B cell (primary cell): ENCODE measurements at regions not wholly inside any gene's neighbourhood (a gene's known extent, or its start where the extent isn't known, plus 50 kb on each side); places are given as distances from the start of the nearest gene placed in this dataset.

Experiments
- ATAC-seq: fragments of 200-7000 bp; cut with Tn5 transposase; one replicate; pipeline ENCODE4 v1.10.0; 2021; ENCODE audit warnings: low read depth, mild to moderate bottlenecking, moderate number of reproducible peaks, moderate library complexity
- CTCF ChIA-PET: fragments of 350-600 bp; sonication (Branson Sonifier 250); formaldehyde crosslinking; loops from one replicate; lab custom pipeline; 2021; ENCODE audit warnings: antibody characterized with exemption, inconsistent platforms; lab: Charles Lee
- POLR2A ChIA-PET: fragments of 350-600 bp; sonication (Branson Sonifier 250); formaldehyde crosslinking; loops from one replicate; lab custom pipeline; 2021; ENCODE audit warnings: antibody characterized with exemption; lab: Charles Lee
- DNase-seq: peaks from one replicate; pipeline ENCODE4 v3.0.0; 2013
- H2AFZ ChIP-seq: 2 replicates; pipeline ENCODE4 v1.6.1; 2012; ENCODE audit warnings: mild to moderate bottlenecking, low read depth, low read length; ENCODE audit not compliant: insufficient read depth, poor library complexity, severe bottlenecking
- H3K27ac ChIP-seq, 2 donors: 1 replicate in 1 of 2; 2 replicates in 1 of 2; pipeline ENCODE4 v1.5.1; 2012 to 2013; ENCODE audit warnings: low read length in 2 of 2, mild to moderate bottlenecking in 2 of 2, moderate library complexity in 1 of 2
- H3K27me3 ChIP-seq, 4 experiments: fragments of 200-600 bp in 1 of 4; sonication (generic) in 1 of 4; replicated peaks in 1 of 4; 1 replicate in 2 of 4; 2 replicates in 2 of 4; pipeline versions ENCODE4 v1.6.1 to v1.7.0; 2013 to 2016; ENCODE audit warnings: low read length in 3 of 4, mild to moderate bottlenecking in 2 of 4, mixed read lengths in 1 of 4, moderate library complexity in 1 of 4; ENCODE audit not compliant: insufficient read depth in 4 of 4, control insufficient read depth in 3 of 4; ENCODE audit errors: control extremely low read depth in 1 of 4
- H3K36me3 ChIP-seq, 2 experiments: replicated peaks in 1 of 2; 1 replicate in 1 of 2; 2 replicates in 1 of 2; pipeline versions ENCODE4 v1.6.1 to v1.7.1; 2013; ENCODE audit warnings: low read length in 1 of 2; ENCODE audit not compliant: insufficient read depth in 2 of 2, control insufficient read depth in 1 of 2; ENCODE audit errors: control extremely low read depth in 1 of 2, extremely low read depth in 1 of 2
- H3K4me1 ChIP-seq, 2 donors: fragments of 200-600 bp in 1 of 2; sonication (generic) in 1 of 2; 1 replicate in 1 of 2; 2 replicates in 1 of 2; pipeline versions ENCODE4 v1.5.1 to v1.6.1; 2013 to 2017; ENCODE audit warnings: low read length in 2 of 2; ENCODE audit not compliant: control insufficient read depth in 2 of 2, insufficient read depth in 2 of 2
- H3K4me2 ChIP-seq: replicated peaks from 2 replicates; pipeline ENCODE3; 2012; ENCODE audit warnings: mild to moderate bottlenecking, low read depth, low read length; ENCODE audit not compliant: poor library complexity, severe bottlenecking
- H3K4me3 ChIP-seq, 5 experiments: fragments of 200-600 bp in 1 of 5; sonication (generic) in 1 of 5; 1 replicate in 3 of 5; 2 replicates in 2 of 5; pipeline versions ENCODE4 v1.5.1 to v1.7.0; 2011 to 2016; ENCODE audit warnings: low read length in 4 of 5, mild to moderate bottlenecking in 4 of 5, low read depth in 2 of 5, control low read depth in 1 of 5, moderate library complexity in 1 of 5; ENCODE audit not compliant: insufficient read depth in 1 of 5; ENCODE audit errors: control extremely low read depth in 1 of 5, extremely low read depth in 1 of 5
- H3K79me2 ChIP-seq: fragments of 200-600 bp; sonication (generic); one replicate; pipeline ENCODE4 v1.6.0; 2016; ENCODE audit warnings: low read length; ENCODE audit not compliant: control insufficient read depth, insufficient read depth
- H3K9ac ChIP-seq: fragments of 200-600 bp; sonication (generic); 2 replicates; pipeline ENCODE4 v1.6.1; 2017; ENCODE audit warnings: mild to moderate bottlenecking, low read length, moderate library complexity
- H3K9me3 ChIP-seq, 3 donors: one replicate each; pipeline versions ENCODE4 v1.6.1 to v1.7.1; 2013; ENCODE audit warnings: low read length in 2 of 3; ENCODE audit not compliant: control insufficient read depth in 2 of 3, insufficient read depth in 1 of 3; ENCODE audit errors: control extremely low read depth in 1 of 3
- H4K20me1 ChIP-seq: 2 replicates; pipeline ENCODE4 v1.6.0; 2012; ENCODE audit warnings: mild to moderate bottlenecking, low read length; ENCODE audit not compliant: insufficient read depth, control insufficient read depth, poor library complexity, severe bottlenecking
- H3K27ac Mint-ChIP-seq: one replicate; pipeline ENCODE4 v1.8.0; 2021; ENCODE audit warnings: mixed read lengths
- H3K27me3 Mint-ChIP-seq: one replicate; pipeline ENCODE4 v1.8.0; 2021; ENCODE audit warnings: mixed read lengths
- H3K4me1 Mint-ChIP-seq: one replicate; pipeline ENCODE4 v1.8.0; 2021; ENCODE audit warnings: mixed read lengths
- H3K4me3 Mint-ChIP-seq: one replicate; pipeline ENCODE4 v1.8.0; 2021; ENCODE audit warnings: mixed read lengths
- H3K9me3 Mint-ChIP-seq: one replicate; pipeline ENCODE4 v1.8.0; 2022; ENCODE audit warnings: mixed read lengths; ENCODE audit not compliant: insufficient read depth
- CTCF ChIP-seq: fragments of 200-600 bp; IDR thresholded peaks from one replicate; pipeline ENCODE4 v1.8.0; 2022; ENCODE audit warnings: antibody characterized with exemption, mild to moderate bottlenecking
- EZH2 ChIP-seq: IDR thresholded peaks from 2 replicates; pipeline ENCODE4 v1.6.1; 2012; ENCODE audit warnings: borderline replicate concordance, low read depth, mild to moderate bottlenecking, moderate library complexity, low read length; ENCODE audit not compliant: insufficient read depth, poor library complexity, severe bottlenecking
- WGBS: methylation state at CpG from one replicate; pipeline ENCODE4 v1.1.5; 2013; ENCODE audit warnings: missing lambda C conversion rate; ENCODE audit not compliant: insufficient coverage; 5-methylcytosine and 5-hydroxymethylcytosine counted together
- intact Hi-C: fragments of 100-400 bp; cut with micrococcal nuclease; formaldehyde crosslinking; loops from one replicate; pipeline ENCODE4 v1.10.0; 2022

GRCh38 chr1:101332633-101333032 lies 95.8 kb downstream of the S1PR1 start:
- no peak overlapping the region for H3K4me3 Mint-ChIP-seq
- 80% methylated on average over 1 of the region's 1 CpG for WGBS

GRCh38 chr1:101333186-101333585 lies 96.4 kb downstream of the S1PR1 start:
- ATAC-seq (no peak), DNase-seq (no peak)
- Histone ChIP-seq H3K36me3 (no peaks in the 10 kb centered on the region), H3K4me1 (peaks cover 0 to 2% of the 10 kb centered on the region in 2 donors), H4K20me1 (no peaks in the 10 kb centered on the region), H3K79me2 (no peaks in the 10 kb centered on the region), H3K4me3 (no peak overlapping the region), H3K9ac (no peak overlapping the region), H2AFZ (no peak overlapping the region), H3K4me2 (no peak overlapping the region), H3K27me3 (no peaks in the 10 kb centered on the region), H3K27ac (no peak overlapping the region), H3K9me3 (peaks cover 10 to 19% (median 15%) of the 10 kb centered on the region in 3 donors)
- H3K9me3 Mint-ChIP-seq = peaks cover 16% of the 10 kb centered on the region
- POLR2A ChIA-PET = no interaction called here
- H3K4me3 Mint-ChIP-seq = no peak overlapping the region
- no peaks in the 10 kb centered on the region for H3K27me3 Mint-ChIP-seq
- TF ChIP-seq CTCF (no peak), EZH2 (no peak)
- peaks cover 3% of the 10 kb centered on the region for H3K4me1 Mint-ChIP-seq
- WGBS = 80% methylated on average over 2 of the region's 4 CpGs
- intact Hi-C loops = no loop called here
- CTCF ChIA-PET = no interaction called here
- H3K27ac Mint-ChIP-seq = no peak overlapping the region

More at GRCh38 chr1:101332633-101333032, 95.8 kb downstream of the S1PR1 start:
- Histone ChIP-seq H4K20me1 (no peaks in the 10 kb centered on the region), H3K9me3 (peaks cover 10 to 19% (median 15%) of the 10 kb centered on the region in 3 donors), H3K79me2 (no peaks in the 10 kb centered on the region), H3K4me3 (no peak overlapping the region), H3K36me3 (no peaks in the 10 kb centered on the region), H3K9ac (no peak overlapping the region), H3K27ac (no peak overlapping the region), H2AFZ (no peak overlapping the region), H3K4me1 (peaks cover 0 to 2% of the 10 kb centered on the region in 2 donors), H3K27me3 (no peaks in the 10 kb centered on the region), H3K4me2 (no peak overlapping the region)
- POLR2A ChIA-PET = no interaction called here
- H3K27me3 Mint-ChIP-seq = no peaks in the 10 kb centered on the region
- peaks cover 3% of the 10 kb centered on the region for H3K4me1 Mint-ChIP-seq
- TF ChIP-seq CTCF (no peak), EZH2 (no peak)
- DNase-seq (no peak), ATAC-seq (no peak)
- CTCF ChIA-PET = no interaction called here
- intact Hi-C loops = no loop called here
- peaks cover 16% of the 10 kb centered on the region for H3K9me3 Mint-ChIP-seq
- no peak overlapping the region for H3K27ac Mint-ChIP-seq
